Suprapubic skin (tissue), 4 donors: ENCODE measurements at regions not wholly inside any gene's neighbourhood (a gene's known extent, or its start where the extent isn't known, plus 50 kb on each side); places are given as distances from the start of the nearest gene placed in this dataset.

Source experiments
- DNase-seq, 2 donors: peaks; one replicate each; pipeline ENCODE4 v3.0.0-alpha.2; 2019; ENCODE audit warnings: low spot score in 2 of 2
- H3K27ac ChIP-seq: fragments of 200-600 bp; sonication (generic); one replicate; pipeline ENCODE4 v1.5.1; 2019
- H3K27me3 ChIP-seq: fragments of 200-600 bp; sonication (generic); one replicate; pipeline ENCODE4 v1.5.1; 2019
- H3K36me3 ChIP-seq: fragments of 200-600 bp; sonication (generic); one replicate; pipeline ENCODE4 v1.5.1; 2019
- H3K4me1 ChIP-seq: fragments of 200-600 bp; sonication (generic); one replicate; pipeline ENCODE4 v1.5.1; 2019
- H3K4me3 ChIP-seq: fragments of 200-600 bp; sonication (generic); one replicate; pipeline ENCODE4 v1.5.1; 2019; ENCODE audit warnings: mild to moderate bottlenecking
- H3K9me3 ChIP-seq: fragments of 200-600 bp; sonication (generic); one replicate; pipeline ENCODE4 v1.5.1; 2019
- CTCF ChIP-seq, 2 donors: fragments of 200-600 bp in 1 of 2; fragments of 450-650 bp in 1 of 2; sonication (generic) in 1 of 2; IDR thresholded peaks; one replicate each; pipeline ENCODE4 v1.5.1; 2016 to 2019; ENCODE audit warnings: antibody characterized with exemption in 2 of 2, mild to moderate bottlenecking in 1 of 2, moderate library complexity in 1 of 2
- EP300 ChIP-seq: sonication (generic); formaldehyde crosslinking; IDR thresholded peaks from one replicate; pipeline ENCODE4 v1.6.1; 2017; ENCODE audit warnings: antibody characterized with exemption
- POLR2A ChIP-seq, 2 donors: fragments of 450-650 bp; IDR thresholded peaks; one replicate each; pipeline ENCODE4 v1.6.1; 2017; ENCODE audit warnings: antibody characterized with exemption in 2 of 2, mild to moderate bottlenecking in 2 of 2, moderate library complexity in 2 of 2
- POLR2AphosphoS5 ChIP-seq, 3 donors: sonication (generic); formaldehyde crosslinking; IDR thresholded peaks; one replicate each; pipeline ENCODE4 v1.6.1; 2017; ENCODE audit warnings: antibody characterized with exemption in 3 of 3
- WGBS: methylation state at CpG from one replicate; pipeline ENCODE4 v1.1.5; 2018; 5-methylcytosine and 5-hydroxymethylcytosine counted together

GRCh38 chr3:104297617-104298016 lies 1069.1 kb upstream of the ALCAM start:
- no peaks in the 10 kb centered on the region for H3K36me3 ChIP-seq
- no peaks in the 10 kb centered on the region for H3K27me3 ChIP-seq
- H3K27ac ChIP-seq, result no peak overlapping the region
- TF ChIP-seq CTCF (IDR thresholded peaks at IDR 0.05) (no peak), POLR2AphosphoS5 (IDR thresholded peaks at IDR 0.05) (no peak), POLR2A (IDR thresholded peaks at IDR 0.05) (no peak), EP300 (no peak)
- 67% methylated on average over 1 of the region's 1 CpG for WGBS
- no peak for DNase-seq
- no peaks in the 10 kb centered on the region for H3K4me1 ChIP-seq
- H3K4me3 ChIP-seq, result no peak overlapping the region
- peaks cover 3% of the 10 kb centered on the region for H3K9me3 ChIP-seq

- TF ChIP-seq POLR2AphosphoS5 (IDR thresholded peaks at IDR 0.05) (no peak), EP300 (no peak), POLR2A (IDR thresholded peaks at IDR 0.05) (no peak), CTCF (IDR thresholded peaks at IDR 0.05) (no peak)
- Histone ChIP-seq H3K27me3 (no peaks in the 10 kb centered on the region), H3K36me3 (no peaks in the 10 kb centered on the region), H3K27ac (no peak overlapping the region), H3K9me3 (peaks cover 3% of the 10 kb centered on the region), H3K4me3 (no peak overlapping the region), H3K4me1 (no peaks in the 10 kb centered on the region)
- no peak for DNase-seq
- WGBS, result 53% methylated on average over 2 of the region's 2 CpGs
These were observed 1068.0 kb upstream of the ALCAM start for GRCh38 chr3:104298662-104299061.

GRCh38 chr3:104316118-104316517 lies 1050.6 kb upstream of the ALCAM start:
- Histone ChIP-seq H3K27ac (no peak overlapping the region), H3K27me3 (no peaks in the 10 kb centered on the region), H3K36me3 (no peaks in the 10 kb centered on the region), H3K4me3 (no peak overlapping the region), H3K9me3 (peaks cover 5% of the 10 kb centered on the region), H3K4me1 (no peaks in the 10 kb centered on the region)
- DNase-seq, result no peak
- WGBS, result 83% methylated on average over 1 of the region's 1 CpG
- no peak for TF ChIP-seq POLR2A (IDR thresholded peaks at IDR 0.05)
- no peak for TF ChIP-seq POLR2AphosphoS5 (IDR thresholded peaks at IDR 0.05)
- no peak for TF ChIP-seq CTCF (IDR thresholded peaks at IDR 0.05)
- TF ChIP-seq EP300, result no peak

GRCh38 chr3:104323226-104323625 lies 1043.5 kb upstream of the ALCAM start:
- TF ChIP-seq POLR2AphosphoS5 (IDR thresholded peaks at IDR 0.05), result no peak
- TF ChIP-seq EP300, result no peak
- TF ChIP-seq POLR2A (IDR thresholded peaks at IDR 0.05), result no peak
- TF ChIP-seq CTCF (IDR thresholded peaks at IDR 0.05), result no peak
- H3K4me3 ChIP-seq, result no peak overlapping the region
- H3K27me3 ChIP-seq, result no peaks in the 10 kb centered on the region
- no peak for DNase-seq
- H3K36me3 ChIP-seq, result no peaks in the 10 kb centered on the region
- H3K27ac ChIP-seq, result no peak overlapping the region
- no peaks in the 10 kb centered on the region for H3K4me1 ChIP-seq
- peaks cover 11% of the 10 kb centered on the region for H3K9me3 ChIP-seq
- 57% methylated on average over 2 of the region's 2 CpGs for WGBS

GRCh38 chr3:104347291-104347690 lies 1019.4 kb upstream of the ALCAM start:
- DNase-seq, result no peak

More at GRCh38 chr3:104347291-104347690, 1019.4 kb upstream of the ALCAM start:
- no peak for TF ChIP-seq EP300
- TF ChIP-seq CTCF (IDR thresholded peaks at IDR 0.05), result no peak
- TF ChIP-seq POLR2AphosphoS5 (IDR thresholded peaks at IDR 0.05), result no peak
- no peak for TF ChIP-seq POLR2A (IDR thresholded peaks at IDR 0.05)
- 68% methylated on average over 1 of the region's 1 CpG for WGBS
- Histone ChIP-seq H3K4me1 (no peaks in the 10 kb centered on the region), H3K27me3 (no peaks in the 10 kb centered on the region), H3K36me3 (no peaks in the 10 kb centered on the region), H3K4me3 (no peak overlapping the region), H3K27ac (no peak overlapping the region), H3K9me3 (no peaks in the 10 kb centered on the region)
